A549 (cell line): ENCODE measurements at regions not wholly inside any gene's neighbourhood (a gene's known extent, or its start where the extent isn't known, plus 50 kb on each side); places are given as distances from the start of the nearest gene placed in this dataset.

Experiments used
- ATAC-seq, 2 experiments: fragments of 200-7000 bp in 1 of 2; fragments of >200 bp in 1 of 2; cut with Nextera tagmentation in 1 of 2; cut with Tn5 transposase in 1 of 2; 3 replicates each; pipeline versions ENCODE4 v1.8.0 to v1.9.1; 2018 to 2020; ENCODE audit warnings: mild to moderate bottlenecking in 1 of 2, moderate library complexity in 1 of 2
- CTCF ChIA-PET: fragments of 300-600 bp; sonication (Branson Sonifier 250); formaldehyde crosslinking; extraction: SDS; loops from one replicate; lab custom pipeline; 2021; ENCODE audit warnings: antibody characterized with exemption, inconsistent platforms; lab: Yijun Ruan, JAX
- POLR2A ChIA-PET: fragments of 350-600 bp; formaldehyde crosslinking; extraction: SDS; loops from one replicate; lab custom pipeline; 2021; ENCODE audit warnings: antibody characterized with exemption, inconsistent platforms; lab: Yijun Ruan, JAX
- DNase-seq, 2 experiments: peaks; one replicate each; pipeline versions ENCODE4 v3.0.0 to v3.0.0-alpha.2; 2011 to 2016; ENCODE audit warnings: low read depth in 1 of 2, low spot score in 1 of 2
- FAIRE-seq: peaks from 2 replicates; lab custom pipeline; 2011; peaks lifted over from hg19 to GRCh38; lab: Jason Lieb, UNC
- H3K27ac ChIP-seq, 2 experiments: fragments of >200 bp; sonication (Bioruptor Twin); formaldehyde crosslinking; 3 replicates each; pipeline ENCODE4 v1.5.1; 2016 to 2017
- H3K4me1 ChIP-seq: fragments of >200 bp; sonication (Bioruptor Twin); formaldehyde crosslinking; 3 replicates; pipeline ENCODE4 v1.6.1; 2016
- H3K4me2 ChIP-seq: fragments of >200 bp; sonication (Bioruptor Twin); formaldehyde crosslinking; 3 replicates; pipeline ENCODE4 v1.6.1; 2016
- H3K4me3 ChIP-seq: fragments of >200 bp; sonication (Bioruptor Twin); formaldehyde crosslinking; 3 replicates; pipeline ENCODE4 v1.5.1; 2016
- H3K9me3 ChIP-seq: fragments of >200 bp; sonication (Bioruptor Twin); formaldehyde crosslinking; 3 replicates; pipeline ENCODE4 v1.6.1; 2016
- CHD4 ChIP-seq: fragments of 200-600 bp; sonication (generic); IDR thresholded peaks from 2 replicates; pipeline ENCODE4 v1.6.1; 2016; ENCODE audit warnings: antibody characterized with exemption, mild to moderate bottlenecking, borderline replicate concordance
- EHMT2 ChIP-seq: fragments of 200-600 bp; sonication (generic); IDR thresholded peaks from 2 replicates; pipeline ENCODE4 v1.6.1; 2016; ENCODE audit warnings: antibody characterized with exemption, low read depth, mild to moderate bottlenecking, moderate library complexity
- EP300 ChIP-seq, 2 experiments: fragments of >200 bp; sonication (Bioruptor Twin); formaldehyde crosslinking; IDR thresholded peaks; 2 replicates in 1 of 2; 3 replicates in 1 of 2; pipeline ENCODE4 v1.6.1; 2016 to 2017
- ESRRA ChIP-seq: fragments of 150-350 bp; IDR thresholded peaks from 2 replicates; pipeline ENCODE4 v1.6.1; 2014; ENCODE audit warnings: mild to moderate bottlenecking, low read length, borderline replicate concordance
- FOSL2 ChIP-seq, 2 experiments: fragments of 450-650 bp in 1 of 2; fragments of >200 bp in 1 of 2; sonication (Bioruptor Twin) in 1 of 2; formaldehyde crosslinking; IDR thresholded peaks; 2 replicates each; pipeline versions ENCODE4 v1.5.0 to v1.6.1; 2016 to 2020; ENCODE audit warnings: mild to moderate bottlenecking in 1 of 2, moderate library complexity in 1 of 2
- FOXS1 ChIP-seq: fragments of 250-450 bp; sonication (Bioruptor Pico); IDR thresholded peaks from 2 replicates; pipeline ENCODE4 v1.5.0; 2020; ENCODE audit warnings: mild to moderate bottlenecking, moderate library complexity
- GATA3 ChIP-seq: IDR thresholded peaks from 2 replicates; pipeline ENCODE4 v1.6.1; 2012; ENCODE audit warnings: borderline replicate concordance
- HDAC2 ChIP-seq: fragments of 200-600 bp; sonication (generic); IDR thresholded peaks from 2 replicates; pipeline ENCODE4 v1.6.1; 2016
- HMGXB4 ChIP-seq: fragments of 250-450 bp; sonication (Bioruptor Pico); IDR thresholded peaks from 2 replicates; pipeline ENCODE4 v1.5.0; 2021; ENCODE audit warnings: mild to moderate bottlenecking, moderate library complexity, borderline replicate concordance
- HOXB13 ChIP-seq: fragments of 250-450 bp; sonication (Bioruptor Pico); IDR thresholded peaks from 2 replicates; pipeline ENCODE4 v1.5.0; 2020; ENCODE audit warnings: low read depth, mild to moderate bottlenecking, moderate library complexity
- JUNB ChIP-seq: fragments of >200 bp; sonication (Bioruptor Twin); formaldehyde crosslinking; IDR thresholded peaks from 2 replicates; pipeline ENCODE4 v1.6.1; 2016
- KDM5A ChIP-seq: fragments of 200-600 bp; sonication (generic); IDR thresholded peaks from 2 replicates; pipeline ENCODE4 v1.6.1; 2016; ENCODE audit warnings: antibody characterized with exemption, mild to moderate bottlenecking
- MAFK ChIP-seq: fragments of 450-650 bp; IDR thresholded peaks from 2 replicates; pipeline ENCODE4 v1.6.1; 2014; ENCODE audit not compliant: partially characterized antibody
- MAX ChIP-seq: IDR thresholded peaks from 2 replicates; pipeline ENCODE4 v1.6.1; 2012
- NPAS2 ChIP-seq: fragments of 250-450 bp; sonication (Bioruptor Pico); IDR thresholded peaks from 2 replicates; pipeline ENCODE4 v1.8.0; 2022; ENCODE audit warnings: mild to moderate bottlenecking, moderate library complexity, borderline replicate concordance
- NR3C1 ChIP-seq: fragments of >200 bp; sonication (Bioruptor Twin); formaldehyde crosslinking; IDR thresholded peaks from 3 replicates; pipeline ENCODE4 v1.6.1; 2017
- PHF8 ChIP-seq: fragments of 200-600 bp; sonication (generic); IDR thresholded peaks from 2 replicates; pipeline ENCODE4 v1.6.1; 2016; ENCODE audit warnings: low read depth, mild to moderate bottlenecking, antibody characterized with exemption, moderate library complexity, borderline replicate concordance
- POLR2AphosphoS2 ChIP-seq: conservative IDR thresholded peaks from 2 replicates; pipeline ENCODE4 v1.6.1; 2012; ENCODE audit warnings: low read length, improper control_type of control experiment, inconsistent platforms
- RARB ChIP-seq: fragments of 250-450 bp; sonication (Bioruptor Pico); IDR thresholded peaks from 2 replicates; pipeline ENCODE4 v1.8.0; 2021; ENCODE audit warnings: mild to moderate bottlenecking, moderate library complexity
- RFX5 ChIP-seq: fragments of 450-650 bp; IDR thresholded peaks from 2 replicates; pipeline ENCODE4 v1.7.1; 2014; ENCODE audit warnings: antibody characterized with exemption, mild to moderate bottlenecking, moderate library complexity
- RNF2 ChIP-seq: fragments of 200-600 bp; sonication (generic); IDR thresholded peaks from 2 replicates; pipeline ENCODE4 v1.6.1; 2016; ENCODE audit warnings: low read depth, mild to moderate bottlenecking, antibody characterized with exemption, moderate library complexity, borderline replicate concordance
- SMC3 ChIP-seq: fragments of >200 bp; sonication (Bioruptor Twin); formaldehyde crosslinking; IDR thresholded peaks from 3 replicates; pipeline ENCODE4 v1.6.1; 2018; ENCODE audit warnings: inconsistent platforms
- SREBF2 ChIP-seq: fragments of 450-650 bp; IDR thresholded peaks from 2 replicates; pipeline ENCODE4 v1.6.1; 2014; ENCODE audit warnings: mild to moderate bottlenecking, moderate library complexity
- TP53 ChIP-seq: fragments of 250-450 bp; sonication (Bioruptor Pico); IDR thresholded peaks from 2 replicates; pipeline ENCODE4 v1.5.0; 2021; ENCODE audit warnings: mild to moderate bottlenecking, moderate library complexity
- USF2 ChIP-seq: fragments of 450-650 bp; IDR thresholded peaks from 2 replicates; pipeline ENCODE4 v1.6.1; 2014; ENCODE audit warnings: antibody characterized with exemption
- ZC3H11A ChIP-seq: fragments of 450-650 bp; IDR thresholded peaks from 2 replicates; pipeline ENCODE4 v1.6.1; 2014; ENCODE audit warnings: antibody characterized with exemption, mild to moderate bottlenecking
- ZNF302 ChIP-seq: fragments of 250-450 bp; sonication (Bioruptor Pico); IDR thresholded peaks from 2 replicates; pipeline ENCODE4 v1.9.0; 2021; ENCODE audit warnings: inconsistent platforms, mild to moderate bottlenecking, moderate library complexity
- WGBS: methylation state at CpG from one replicate; pipeline ENCODE4 v1.1.6; 2017; ENCODE audit errors: missing lambda C conversion rate; 5-methylcytosine and 5-hydroxymethylcytosine counted together

GRCh38 chr5:34562791-34563190 is 93.3 kb upstream of the RAI14 start:
- WGBS, result 74% methylated on average over 4 of the region's 4 CpGs
- ATAC-seq, result no peak
- no peak for FAIRE-seq
- no peaks in the 10 kb centered on the region for H3K9me3 ChIP-seq
- DNase-seq, result no peak
- H3K4me2 ChIP-seq, result no peak overlapping the region
- TF ChIP-seq TP53 (CRISPR knock-in tag), result no peak
- TF ChIP-seq EP300 (IDR thresholded peaks at IDR 0.05), result no peak
- TF ChIP-seq POLR2AphosphoS2, result no peak
- no peak for TF ChIP-seq RARB (CRISPR knock-in tag)
- no peak for TF ChIP-seq HDAC2
- TF ChIP-seq USF2, result no peak
- no peak for TF ChIP-seq KDM5A
- no peak for TF ChIP-seq RNF2
- no peak for TF ChIP-seq ZC3H11A
- TF ChIP-seq NPAS2, result no peak
- no peak for TF ChIP-seq MAFK
- no peak for TF ChIP-seq RFX5
- TF ChIP-seq GATA3, result no peak
- TF ChIP-seq FOXS1, result no peak
- no peak for TF ChIP-seq CHD4
- no peak for TF ChIP-seq ESRRA
- TF ChIP-seq JUNB, result no peak
- no peak overlapping the region for H3K27ac ChIP-seq
- CTCF ChIA-PET, result interaction anchor here (0.8 kb wide), 1 partner anchor 23 kb away, joined by 3 read pairs; no protein-coding TSS in a partner anchor
- H3K4me1 ChIP-seq, result no peaks in the 10 kb centered on the region
- POLR2A ChIA-PET, result no interaction called here
- no peak overlapping the region for H3K4me3 ChIP-seq

- Histone ChIP-seq H3K4me3 (no peak overlapping the region), H3K9me3 (no peaks in the 10 kb centered on the region), H3K4me1 (no peaks in the 10 kb centered on the region), H3K4me2 (no peak overlapping the region), H3K27ac (no peak overlapping the region)
- CTCF ChIA-PET, result interaction anchor here (0.8 to 1.1 kb wide), 3 partner anchors 9 to 40 kb away, joined by 3 to 4 read pairs (median 3); no protein-coding TSS in a partner anchor
- TF ChIP-seq SMC3, result no peak
- no peak for TF ChIP-seq NR3C1
- no peak for TF ChIP-seq EP300 (IDR thresholded peaks at IDR 0.05)
- no peak for TF ChIP-seq SREBF2
- FAIRE-seq (no peak), ATAC-seq (no peak), DNase-seq (no peak)
- 83% methylated on average over 6 of the region's 6 CpGs for WGBS
- POLR2A ChIA-PET, result no interaction called here
Measured at GRCh38 chr5:34563269-34563668, 92.9 kb upstream of the RAI14 start.

GRCh38 chr5:34563931-34564709 is 92.0 kb upstream of the RAI14 start:
- ATAC-seq (0 out of 6 replicates have a peak, but pooled peaks of 1 of the 2 experiments have one; percentile 13), DNase-seq (no peak), FAIRE-seq (no peak)
- Histone ChIP-seq H3K9me3 (no peaks in the 10 kb centered on the region), H3K4me2 (no peak overlapping the region), H3K4me1 (no peaks in the 10 kb centered on the region), H3K4me3 (no peak overlapping the region), H3K27ac (peak overlapping the region in 1 of 2 experiments; percentile 14; a peak in 1 of 6 replicates)
- TF ChIP-seq PHF8 (no peak), HOXB13 (CRISPR knock-in tag) (no peak), FOSL2 (IDR thresholded peaks at IDR 0.05) (no peak), FOSL2 (CRISPR knock-in tag; IDR thresholded peaks at IDR 0.05) (no peak), MAFK (no peak), HDAC2 (no peak), ZNF302 (CRISPR knock-in tag) (no peak), SREBF2 (no peak), EP300 (IDR thresholded peaks at IDR 0.05) (no peak), MAX (no peak), HMGXB4 (no peak), EHMT2 (no peak), NPAS2 (no peak)
- POLR2A ChIA-PET, result no interaction called here
- CTCF ChIA-PET, result interaction anchor here (0.7 to 1.8 kb wide), 4 partner anchors 10 to 92 kb away, joined by 3 to 7 read pairs (median 4); partner anchors contain the start of gene RAI14
- WGBS, result 91% methylated on average over 21 of the region's 21 CpGs
